WTC11 (cell line): ENCODE measurements at regions not wholly inside any gene's neighbourhood (a gene's known extent, or its start where the extent isn't known, plus 50 kb on each side); places are given as distances from the start of the nearest gene placed in this dataset.

ENCODE experiments used
- ATF1 ChIP-seq: sonication (generic); formaldehyde crosslinking; IDR thresholded peaks from 2 replicates; pipeline ENCODE4 v1.8.1; 2023; ENCODE audit warnings: mild to moderate bottlenecking, moderate library complexity, missing genetic modification reagents
- CREB1 ChIP-seq: sonication (generic); formaldehyde crosslinking; IDR thresholded peaks from 2 replicates; pipeline ENCODE4 v1.8.0; 2023; ENCODE audit warnings: mild to moderate bottlenecking, missing genetic modification reagents
- CTCF ChIP-seq: fragments of 200-600 bp; IDR thresholded peaks from 2 replicates; pipeline ENCODE4 v1.8.0; 2022; ENCODE audit warnings: antibody characterized with exemption
- ETV6 ChIP-seq: sonication (generic); formaldehyde crosslinking; IDR thresholded peaks from 2 replicates; pipeline ENCODE4 v1.8.1; 2022; ENCODE audit warnings: mild to moderate bottlenecking, missing genetic modification reagents
- NFATC4 ChIP-seq: fragments of 250-450 bp; sonication (Bioruptor Pico); IDR thresholded peaks from 2 replicates; pipeline ENCODE4 v1.9.0; 2021; ENCODE audit warnings: mild to moderate bottlenecking
- RORB ChIP-seq: fragments of 250-450 bp; sonication (Bioruptor Pico); IDR thresholded peaks from 2 replicates; pipeline ENCODE4 v1.9.0; 2021; ENCODE audit warnings: mild to moderate bottlenecking
- SMAD3 ChIP-seq: sonication (generic); formaldehyde crosslinking; IDR thresholded peaks from 2 replicates; pipeline ENCODE4 v1.8.0; 2022; ENCODE audit warnings: missing genetic modification reagents, mild to moderate bottlenecking, borderline replicate concordance
- ZBTB43 ChIP-seq: sonication (generic); formaldehyde crosslinking; IDR thresholded peaks from 2 replicates; pipeline ENCODE4 v1.8.1; 2023; ENCODE audit warnings: mild to moderate bottlenecking, missing genetic modification reagents
- TF ChIP-seq, protein P1 (sequence below): sonication (generic); formaldehyde crosslinking; IDR thresholded peaks from 2 replicates; pipeline ENCODE4 v1.8.1; 2022; ENCODE audit warnings: mild to moderate bottlenecking, missing genetic modification reagents, moderate library complexity, borderline replicate concordance
- TF ChIP-seq, protein P2 (sequence below): sonication (generic); formaldehyde crosslinking; IDR thresholded peaks from 2 replicates; pipeline ENCODE4 v1.8.0; 2023; ENCODE audit warnings: missing genetic modification reagents, mild to moderate bottlenecking, borderline replicate concordance
- TF ChIP-seq, protein P3 (sequence below): sonication (generic); formaldehyde crosslinking; IDR thresholded peaks from 2 replicates; pipeline ENCODE4 v1.8.1; 2023; ENCODE audit warnings: mild to moderate bottlenecking, missing genetic modification reagents, moderate library complexity
- TF ChIP-seq, protein P4 (sequence below): sonication (generic); formaldehyde crosslinking; IDR thresholded peaks from 2 replicates; pipeline ENCODE4 v1.8.0; 2022; ENCODE audit warnings: mild to moderate bottlenecking, missing genetic modification reagents

DNA sequence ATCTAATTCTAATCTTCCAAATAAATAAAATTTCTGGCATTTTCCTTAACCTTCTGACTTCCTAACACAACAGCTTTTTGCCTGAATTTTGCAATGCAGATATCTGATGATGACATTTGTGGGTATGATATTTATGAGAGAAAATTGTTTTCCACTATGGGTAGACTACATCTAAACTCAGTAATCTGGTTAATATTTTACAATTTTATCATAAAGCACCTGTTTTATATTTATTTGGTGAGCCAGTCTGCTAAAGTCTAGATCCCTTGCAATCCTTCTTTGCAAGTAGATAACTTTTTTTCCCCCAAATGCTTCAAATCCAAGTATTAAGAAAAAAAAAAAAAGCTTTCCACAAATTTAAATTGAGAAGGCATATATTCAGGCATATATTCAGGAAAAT, 246.2 kb upstream of the DAB2 start:
- TF ChIP-seq, protein P1, sequence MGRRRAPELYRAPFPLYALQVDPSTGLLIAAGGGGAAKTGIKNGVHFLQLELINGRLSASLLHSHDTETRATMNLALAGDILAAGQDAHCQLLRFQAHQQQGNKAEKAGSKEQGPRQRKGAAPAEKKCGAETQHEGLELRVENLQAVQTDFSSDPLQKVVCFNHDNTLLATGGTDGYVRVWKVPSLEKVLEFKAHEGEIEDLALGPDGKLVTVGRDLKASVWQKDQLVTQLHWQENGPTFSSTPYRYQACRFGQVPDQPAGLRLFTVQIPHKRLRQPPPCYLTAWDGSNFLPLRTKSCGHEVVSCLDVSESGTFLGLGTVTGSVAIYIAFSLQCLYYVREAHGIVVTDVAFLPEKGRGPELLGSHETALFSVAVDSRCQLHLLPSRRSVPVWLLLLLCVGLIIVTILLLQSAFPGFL, result no peak
- TF ChIP-seq CTCF (no peak), RORB (CRISPR knock-in tag) (no peak), ZBTB43 (no peak), ATF1 (CRISPR knock-in tag) (no peak), SMAD3 (CRISPR knock-in tag) (no peak), ETV6 (CRISPR knock-in tag) (no peak), CREB1 (CRISPR knock-in tag) (no peak), NFATC4 (no peak)
- TF ChIP-seq, protein P2, sequence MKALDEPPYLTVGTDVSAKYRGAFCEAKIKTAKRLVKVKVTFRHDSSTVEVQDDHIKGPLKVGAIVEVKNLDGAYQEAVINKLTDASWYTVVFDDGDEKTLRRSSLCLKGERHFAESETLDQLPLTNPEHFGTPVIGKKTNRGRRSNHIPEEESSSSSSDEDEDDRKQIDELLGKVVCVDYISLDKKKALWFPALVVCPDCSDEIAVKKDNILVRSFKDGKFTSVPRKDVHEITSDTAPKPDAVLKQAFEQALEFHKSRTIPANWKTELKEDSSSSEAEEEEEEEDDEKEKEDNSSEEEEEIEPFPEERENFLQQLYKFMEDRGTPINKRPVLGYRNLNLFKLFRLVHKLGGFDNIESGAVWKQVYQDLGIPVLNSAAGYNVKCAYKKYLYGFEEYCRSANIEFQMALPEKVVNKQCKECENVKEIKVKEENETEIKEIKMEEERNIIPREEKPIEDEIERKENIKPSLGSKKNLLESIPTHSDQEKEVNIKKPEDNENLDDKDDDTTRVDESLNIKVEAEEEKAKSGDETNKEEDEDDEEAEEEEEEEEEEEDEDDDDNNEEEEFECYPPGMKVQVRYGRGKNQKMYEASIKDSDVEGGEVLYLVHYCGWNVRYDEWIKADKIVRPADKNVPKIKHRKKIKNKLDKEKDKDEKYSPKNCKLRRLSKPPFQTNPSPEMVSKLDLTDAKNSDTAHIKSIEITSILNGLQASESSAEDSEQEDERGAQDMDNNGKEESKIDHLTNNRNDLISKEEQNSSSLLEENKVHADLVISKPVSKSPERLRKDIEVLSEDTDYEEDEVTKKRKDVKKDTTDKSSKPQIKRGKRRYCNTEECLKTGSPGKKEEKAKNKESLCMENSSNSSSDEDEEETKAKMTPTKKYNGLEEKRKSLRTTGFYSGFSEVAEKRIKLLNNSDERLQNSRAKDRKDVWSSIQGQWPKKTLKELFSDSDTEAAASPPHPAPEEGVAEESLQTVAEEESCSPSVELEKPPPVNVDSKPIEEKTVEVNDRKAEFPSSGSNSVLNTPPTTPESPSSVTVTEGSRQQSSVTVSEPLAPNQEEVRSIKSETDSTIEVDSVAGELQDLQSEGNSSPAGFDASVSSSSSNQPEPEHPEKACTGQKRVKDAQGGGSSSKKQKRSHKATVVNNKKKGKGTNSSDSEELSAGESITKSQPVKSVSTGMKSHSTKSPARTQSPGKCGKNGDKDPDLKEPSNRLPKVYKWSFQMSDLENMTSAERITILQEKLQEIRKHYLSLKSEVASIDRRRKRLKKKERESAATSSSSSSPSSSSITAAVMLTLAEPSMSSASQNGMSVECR (CRISPR knock-in tag), result no peak
- TF ChIP-seq, protein P3, sequence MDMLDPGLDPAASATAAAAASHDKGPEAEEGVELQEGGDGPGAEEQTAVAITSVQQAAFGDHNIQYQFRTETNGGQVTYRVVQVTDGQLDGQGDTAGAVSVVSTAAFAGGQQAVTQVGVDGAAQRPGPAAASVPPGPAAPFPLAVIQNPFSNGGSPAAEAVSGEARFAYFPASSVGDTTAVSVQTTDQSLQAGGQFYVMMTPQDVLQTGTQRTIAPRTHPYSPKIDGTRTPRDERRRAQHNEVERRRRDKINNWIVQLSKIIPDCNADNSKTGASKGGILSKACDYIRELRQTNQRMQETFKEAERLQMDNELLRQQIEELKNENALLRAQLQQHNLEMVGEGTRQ, result no peak
- TF ChIP-seq, protein P4, sequence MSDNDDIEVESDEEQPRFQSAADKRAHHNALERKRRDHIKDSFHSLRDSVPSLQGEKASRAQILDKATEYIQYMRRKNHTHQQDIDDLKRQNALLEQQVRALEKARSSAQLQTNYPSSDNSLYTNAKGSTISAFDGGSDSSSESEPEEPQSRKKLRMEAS, result no peak
